ENCODE measurements at regions not wholly inside any gene's neighbourhood (a gene's known extent, or its start where the extent isn't known, plus 50 kb on each side); places are given as distances from the start of the nearest gene placed in this dataset.

- DNase-seq (ENCODE audit: low spot score) = no peak
Observed at GRCh38 chr9:81191222-81191621, 498.1 kb downstream of the TLE1 start.

GRCh38 chr9:81190659-81191058, 498.7 kb downstream of the TLE1 start:
- no peak for DNase-seq (ENCODE audit: low spot score)

- DNase-seq (ENCODE audit: low spot score) = no peak
Observed at GRCh38 chr9:81183761-81184160, 505.6 kb downstream of the TLE1 start.

GRCh38 chr9:81182431-81182830, 506.9 kb downstream of the TLE1 start:
- DNase-seq (ENCODE audit: low spot score) = no peak

- no peak for DNase-seq (ENCODE audit: low spot score)
Observed at GRCh38 chr9:81174023-81174422, 515.3 kb downstream of the TLE1 start.

- no peak for DNase-seq (ENCODE audit: low spot score)
Observed at GRCh38 chr9:81171689-81172088, 517.7 kb downstream of the TLE1 start.

GRCh38 chr9:81162361-81162760, 527.0 kb downstream of the TLE1 start:
- no peak for DNase-seq (ENCODE audit: low spot score)

- DNase-seq (ENCODE audit: low spot score) = no peak
Observed at GRCh38 chr9:81156381-81156780, 533.0 kb downstream of the TLE1 start.

- DNase-seq (ENCODE audit: low spot score) = no peak
Observed at GRCh38 chr9:81150016-81150625, 539.2 kb downstream of the TLE1 start.

GRCh38 chr9:81146684-81147337, 542.5 kb downstream of the TLE1 start:
- DNase-seq (ENCODE audit: low spot score) = no peak

GRCh38 chr9:81146241-81146640, 543.1 kb downstream of the TLE1 start:
- no peak for DNase-seq (ENCODE audit: low spot score)

GRCh38 chr9:81145331-81145963, 543.9 kb downstream of the TLE1 start:
- no peak for DNase-seq (ENCODE audit: low spot score)

- no peak for DNase-seq (ENCODE audit: low spot score)
Observed at GRCh38 chr9:81141961-81142360, 547.4 kb downstream of the TLE1 start.

- DNase-seq (ENCODE audit: low spot score) = no peak
Observed at GRCh38 chr9:81137976-81138568, 551.3 kb downstream of the TLE1 start.

- DNase-seq (ENCODE audit: low spot score) = no peak
Observed at GRCh38 chr9:81132796-81133195, 556.6 kb downstream of the TLE1 start.

GRCh38 chr9:81132318-81132717, 557.0 kb downstream of the TLE1 start:
- no peak for DNase-seq (ENCODE audit: low spot score)

GRCh38 chr9:81128701-81129100, 560.6 kb downstream of the TLE1 start:
- DNase-seq (ENCODE audit: low spot score) = no peak

- DNase-seq (ENCODE audit: low spot score) = no peak
Observed at GRCh38 chr9:81125446-81126092, 563.8 kb downstream of the TLE1 start.

- DNase-seq (ENCODE audit: low spot score) = no peak
Observed at GRCh38 chr9:81123526-81123925, 565.8 kb downstream of the TLE1 start.

GRCh38 chr9:81122749-81123148, 566.6 kb downstream of the TLE1 start:
- DNase-seq (ENCODE audit: low spot score) = no peak

GRCh38 chr9:81119591-81119990, 569.8 kb downstream of the TLE1 start:
- no peak for DNase-seq (ENCODE audit: low spot score)

- DNase-seq (ENCODE audit: low spot score) = no peak
Observed at GRCh38 chr9:81118416-81118815, 570.9 kb downstream of the TLE1 start.

All from iPS-NIHi11 (cell line).